ENCODE measurements at regions not wholly inside any gene's neighbourhood (a gene's known extent, or its start where the extent isn't known, plus 50 kb on each side); places are given as distances from the start of the nearest gene placed in this dataset.

DNA sequence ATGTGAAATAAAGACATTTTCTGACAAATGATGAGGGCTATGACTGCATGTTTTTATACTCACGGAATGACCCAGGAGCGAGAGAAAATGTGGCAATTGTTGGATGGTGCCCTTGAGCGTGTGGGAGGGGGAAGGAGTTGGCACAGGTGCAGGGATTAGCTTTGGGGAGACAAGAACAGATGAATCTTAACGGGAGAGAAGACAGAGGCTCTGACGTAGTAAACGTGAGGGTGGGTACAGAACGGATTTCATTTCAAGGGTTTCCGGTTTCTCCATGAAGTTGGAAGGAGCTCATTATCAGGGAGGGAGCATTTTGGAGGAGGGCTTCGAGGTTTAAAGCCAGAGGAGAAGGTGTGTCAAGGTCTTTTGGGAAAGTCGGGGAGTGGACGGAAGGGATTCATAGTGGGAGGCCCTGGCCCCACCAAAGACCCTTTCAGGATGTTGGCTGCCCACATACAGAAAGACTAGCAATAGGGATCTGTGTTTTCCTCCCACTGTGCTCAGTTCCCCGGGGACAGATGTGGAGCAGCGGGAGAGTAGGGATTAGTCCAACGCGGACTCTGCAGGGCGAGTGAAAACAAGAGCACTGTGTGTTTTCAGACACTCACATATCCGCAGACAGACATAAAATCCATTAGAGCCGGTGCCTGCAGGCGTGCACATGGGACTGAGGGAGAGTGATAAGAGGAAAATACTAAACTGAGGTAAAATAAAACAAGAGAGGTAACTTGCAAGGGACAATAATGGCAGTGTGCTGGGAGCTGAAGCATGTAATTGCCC is 584.1 kb downstream of the AJAP1 start:
- DNase-seq (ENCODE audit: low read depth in 2 of 2) = no peak

DNA sequence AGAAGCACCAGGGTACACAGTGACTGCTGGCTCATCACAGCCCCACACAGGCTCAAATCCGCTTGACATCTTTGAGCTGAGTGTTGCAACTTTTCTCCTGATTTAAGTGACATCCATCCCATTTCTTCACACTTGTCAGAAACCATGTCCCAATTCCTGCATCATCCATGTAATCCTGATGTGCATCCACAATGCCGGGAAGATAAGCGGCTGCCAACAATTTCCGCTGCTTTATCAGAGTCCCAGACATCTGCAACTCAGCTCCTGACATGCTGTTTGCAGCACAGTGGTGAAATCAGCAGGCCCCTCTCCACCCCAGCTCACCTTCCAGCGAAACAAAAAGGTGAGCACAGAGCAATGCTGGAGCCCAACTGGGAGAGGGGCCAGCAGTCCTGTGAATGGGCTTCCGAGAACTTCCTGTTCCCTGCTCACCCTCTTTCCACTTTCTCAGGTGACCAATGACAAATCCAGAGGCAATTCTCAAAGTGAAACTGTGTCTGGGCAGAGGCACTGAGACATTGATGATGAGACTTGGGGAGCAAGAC is 581.0 kb downstream of the AJAP1 start:
- DNase-seq (ENCODE audit: low read depth in 2 of 2) = no peak

DNA sequence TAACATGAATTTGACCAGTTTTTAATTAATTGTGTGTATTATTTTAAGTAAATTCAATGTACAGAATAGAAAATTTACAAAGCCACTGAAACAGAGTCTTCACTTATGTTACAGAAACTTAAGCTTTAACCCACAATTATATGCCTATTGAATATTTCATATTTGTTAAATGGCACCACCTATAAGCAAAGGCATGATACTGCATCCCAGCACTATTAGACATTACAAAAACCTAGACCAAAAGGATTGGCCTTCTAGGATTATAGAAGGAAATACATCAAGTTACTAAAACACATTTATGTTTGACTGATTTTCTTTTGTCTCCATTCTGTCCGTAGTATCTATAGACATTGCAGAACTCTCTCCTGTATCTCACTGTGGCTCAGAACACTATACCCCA is 578.1 kb downstream of the AJAP1 start:
- DNase-seq (ENCODE audit: low read depth in 2 of 2) = no peak

DNA sequence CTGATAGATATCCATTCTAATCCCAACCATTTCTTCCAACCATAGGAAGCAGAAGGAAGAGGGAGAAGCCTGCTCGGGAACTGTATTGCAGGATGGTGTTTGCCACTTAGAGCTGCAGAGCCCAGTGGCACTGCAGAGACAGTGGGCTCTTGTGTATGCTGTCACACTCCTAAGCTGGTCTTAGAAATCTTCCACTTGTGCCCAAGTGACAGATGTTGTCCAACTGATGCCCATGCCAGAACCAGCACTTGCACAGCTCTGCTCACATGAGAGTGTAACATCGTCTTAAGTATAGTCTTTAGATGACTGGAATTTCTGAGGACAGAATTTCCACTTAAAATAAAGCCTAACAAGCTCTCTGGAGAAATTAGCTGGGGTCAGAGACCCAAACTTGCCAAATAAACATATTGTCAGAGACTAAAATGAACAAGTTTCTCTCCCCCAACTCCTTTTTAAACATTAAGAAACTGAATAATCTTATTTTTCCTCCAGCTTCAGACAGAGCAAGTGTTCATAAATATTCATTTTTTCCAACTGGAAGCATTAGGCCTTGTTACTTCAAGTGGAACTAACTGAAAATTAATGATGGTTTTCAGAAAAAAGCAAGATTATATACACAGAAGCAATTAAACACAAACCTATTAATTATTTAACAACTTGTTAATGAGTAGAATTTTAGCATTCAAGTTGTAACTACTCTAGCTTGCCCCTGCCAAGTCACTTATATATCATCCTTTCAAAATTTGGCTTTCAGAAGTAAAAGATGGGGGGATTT is 577.3 kb downstream of the AJAP1 start:
- no peak for DNase-seq (ENCODE audit: low read depth in 2 of 2)

DNA sequence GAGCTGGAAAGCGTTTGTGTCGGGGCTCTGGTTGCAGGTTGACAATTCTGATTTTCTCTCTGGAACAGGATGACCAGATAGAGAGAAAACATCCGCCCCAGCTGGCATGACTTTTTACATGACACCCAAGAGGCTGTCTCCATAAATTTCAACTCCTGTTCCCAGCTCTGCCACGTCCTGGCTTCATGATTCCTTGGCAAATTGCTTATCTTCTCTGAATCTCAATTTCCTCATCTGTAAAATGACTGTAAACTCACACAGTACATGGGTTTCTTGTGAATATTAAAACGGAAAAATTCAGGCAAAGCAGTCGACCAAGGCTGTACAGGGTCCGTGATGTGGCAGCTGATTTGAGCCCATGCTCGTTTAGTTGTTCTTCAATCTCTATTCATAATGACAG is 572.7 kb downstream of the AJAP1 start:
- no peak for DNase-seq (ENCODE audit: low read depth in 2 of 2)

DNA sequence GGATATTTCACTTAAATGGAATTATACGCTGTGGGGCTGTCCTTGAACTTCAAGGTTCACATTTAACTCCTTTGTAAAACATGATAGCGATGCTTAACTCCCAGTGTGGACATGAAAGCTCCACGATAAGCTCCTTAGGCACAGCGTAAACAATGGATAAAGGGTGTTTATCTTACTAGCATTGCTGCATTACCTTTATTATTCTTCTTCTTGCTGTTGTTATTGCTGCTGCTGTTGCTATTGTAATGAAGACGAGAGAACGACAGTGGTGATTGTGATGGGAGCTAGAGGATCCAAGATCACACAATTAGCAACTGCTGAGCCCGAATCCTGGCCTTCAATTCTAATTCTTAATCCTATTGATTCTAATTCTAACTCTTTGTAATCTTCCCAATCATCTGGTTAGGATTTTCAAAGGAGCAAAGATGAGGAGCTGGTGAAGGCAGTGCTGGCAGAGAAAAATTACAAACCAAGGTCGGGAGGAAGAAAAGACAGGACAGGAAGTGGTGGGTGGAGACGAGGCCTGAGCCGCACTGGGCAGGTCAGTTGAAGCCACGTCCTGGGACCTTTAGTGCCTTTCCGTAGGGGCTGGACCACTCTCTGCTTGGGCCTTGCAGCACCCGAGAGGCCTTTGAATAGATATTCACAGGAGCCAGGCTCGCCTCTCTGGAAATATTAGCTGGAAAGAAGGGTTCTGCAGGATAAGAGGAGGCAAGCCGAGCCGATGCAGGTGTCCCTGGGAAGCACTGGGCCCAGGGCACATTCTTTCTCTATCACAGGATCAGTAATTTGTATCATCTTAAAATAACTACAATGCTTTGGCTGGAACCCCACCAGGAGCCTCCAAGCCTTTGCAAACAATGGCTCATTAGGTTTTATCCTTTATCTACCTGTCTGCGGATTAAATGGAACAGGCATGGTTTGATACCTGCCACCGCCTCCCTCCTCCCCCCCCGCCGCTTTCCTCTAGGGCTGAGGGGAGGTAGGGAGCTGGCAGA is 571.6 kb downstream of the AJAP1 start:
- no peak for DNase-seq (ENCODE audit: low read depth in 2 of 2)

DNA sequence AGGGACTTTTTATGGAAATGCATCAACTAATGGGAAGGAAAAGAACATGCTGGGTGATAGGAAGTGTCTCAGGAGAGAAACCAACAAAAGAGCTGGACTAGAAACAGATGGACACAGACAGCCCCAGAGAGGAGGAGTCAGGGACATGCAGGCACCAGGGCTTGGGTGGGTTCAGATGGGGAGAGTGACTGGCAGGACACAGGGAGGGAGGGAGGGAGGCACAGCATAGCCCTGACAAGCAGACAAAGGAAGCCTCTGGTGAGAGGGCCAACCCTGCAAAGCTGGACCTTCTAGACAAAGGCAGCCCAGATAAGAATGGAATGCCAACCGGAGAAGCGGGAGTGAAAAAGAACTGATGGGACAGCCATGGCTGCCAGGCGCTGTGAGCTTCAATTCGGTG is 568.8 kb downstream of the AJAP1 start:
- DNase-seq (ENCODE audit: low read depth in 2 of 2) = no peak

DNA sequence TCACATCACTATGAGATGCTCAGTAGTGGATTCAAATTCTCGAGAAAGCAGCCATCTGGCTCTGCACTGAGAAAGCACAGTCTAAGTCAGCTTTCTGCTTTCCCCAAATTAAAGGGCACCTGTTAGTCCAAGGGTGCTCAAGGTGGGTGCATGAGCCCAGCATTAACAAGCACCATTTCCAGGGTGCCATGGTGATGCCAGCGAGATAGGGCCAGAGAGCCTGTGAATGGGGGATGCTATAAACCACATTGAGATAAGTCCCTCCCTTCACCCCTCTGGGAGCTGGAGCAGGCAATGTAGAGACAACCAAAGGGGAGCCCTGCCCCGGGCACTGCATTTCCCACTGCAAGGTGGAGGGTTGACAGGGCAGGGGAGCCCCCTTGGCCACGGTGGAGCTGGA is 568.2 kb downstream of the AJAP1 start:
- DNase-seq (ENCODE audit: low read depth in 2 of 2) = no peak

DNA sequence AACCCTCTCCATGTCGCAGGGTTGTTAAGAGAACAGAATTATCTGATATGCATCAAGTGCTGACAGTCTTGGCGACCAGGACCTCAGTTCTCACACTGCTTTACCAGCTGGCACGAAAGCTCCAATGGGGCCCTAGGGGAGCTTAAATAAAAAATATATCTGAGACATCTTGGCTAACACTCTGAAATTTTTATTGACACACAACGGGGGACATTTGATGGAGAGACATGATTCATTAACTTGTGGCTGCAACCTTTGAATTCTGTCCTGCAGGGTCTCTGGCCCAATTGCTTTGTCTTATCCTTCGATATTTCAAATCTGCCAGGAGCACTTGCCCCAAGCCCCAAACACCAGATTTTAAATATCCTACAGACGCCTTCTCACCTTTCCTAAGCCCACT is 567.0 kb downstream of the AJAP1 start:
- DNase-seq (ENCODE audit: low read depth in 2 of 2) = no peak

DNA sequence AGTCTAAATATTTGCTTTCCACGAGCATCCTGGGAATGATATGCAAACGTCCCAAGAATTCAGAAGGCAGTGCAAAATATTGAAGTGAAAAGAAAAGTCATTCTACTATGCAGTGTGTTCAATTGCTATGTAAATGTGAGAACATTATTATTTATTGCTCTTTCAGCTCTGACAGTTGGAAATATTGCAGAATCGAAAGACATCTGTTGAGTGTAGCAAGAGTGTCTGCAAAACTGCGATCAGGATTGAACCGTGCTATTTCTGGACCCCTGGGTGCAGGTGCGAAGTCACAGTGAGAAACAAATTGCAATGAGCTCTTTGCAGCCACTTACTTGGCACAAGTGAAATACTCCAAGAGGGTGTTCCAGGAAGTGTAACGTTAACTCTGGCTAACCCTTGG is 566.4 kb downstream of the AJAP1 start:
- no peak for DNase-seq (ENCODE audit: low read depth in 2 of 2)

DNA sequence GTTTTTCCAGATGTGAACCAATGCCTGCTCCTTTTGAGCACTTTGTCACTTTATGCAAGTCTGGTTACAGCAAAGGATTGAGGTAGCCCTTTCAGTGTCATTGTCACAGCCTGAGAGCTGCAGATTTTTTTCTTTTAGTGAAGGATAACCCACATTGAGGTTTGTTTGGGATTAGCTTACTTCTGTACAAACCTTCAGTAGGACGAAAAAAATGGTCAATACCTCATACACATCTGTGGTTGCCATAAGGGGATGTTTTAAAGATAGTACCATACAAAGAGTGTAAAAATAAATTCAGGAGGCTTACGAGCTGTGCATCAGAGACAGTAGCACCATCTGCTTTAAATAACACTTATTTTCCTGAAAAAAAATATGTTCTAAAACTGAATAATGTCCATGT is 566.0 kb downstream of the AJAP1 start:
- no peak for DNase-seq (ENCODE audit: low read depth in 2 of 2)

DNA sequence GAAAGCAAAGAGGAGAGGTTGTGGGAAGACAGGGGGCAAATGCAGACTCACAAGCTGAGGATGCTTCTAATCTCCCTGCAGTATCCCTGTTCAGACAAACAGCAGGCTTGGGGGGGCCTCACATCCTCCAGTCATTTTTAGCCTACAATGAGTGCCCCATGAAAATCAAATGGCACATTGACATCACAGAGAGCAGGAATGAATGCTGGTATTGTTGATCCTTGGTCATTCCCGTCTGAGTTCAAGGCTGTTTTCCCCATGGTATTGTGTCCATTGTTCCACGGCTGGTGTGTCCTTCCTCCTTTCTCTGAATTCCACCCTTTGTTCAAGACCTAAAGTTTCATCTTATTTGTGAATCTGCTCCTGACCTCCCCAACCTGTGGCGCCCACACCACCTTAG is 545.6 kb downstream of the AJAP1 start:
- DNase-seq (ENCODE audit: low read depth in 2 of 2) = no peak

DNA sequence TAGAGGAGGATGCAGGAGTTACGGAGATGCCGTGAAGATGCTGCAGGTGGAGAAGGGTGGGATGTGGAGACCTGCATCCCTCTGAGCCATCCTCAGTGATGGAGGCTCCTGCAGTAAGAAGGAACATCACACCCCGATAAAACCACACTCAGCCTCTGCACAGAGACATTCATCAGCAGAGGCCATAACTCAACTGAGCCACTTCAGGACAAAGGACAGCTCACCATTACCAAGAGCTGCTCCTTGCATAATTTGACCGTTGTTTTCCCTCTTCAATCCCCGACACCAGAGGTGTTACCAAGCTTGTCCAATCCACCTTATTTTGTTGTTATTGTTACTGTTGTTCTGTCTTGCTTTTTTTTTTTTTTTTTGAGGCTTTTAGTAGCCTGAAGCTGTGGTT is 543.9 kb downstream of the AJAP1 start:
- no peak for DNase-seq (ENCODE audit: low read depth in 2 of 2)

DNA sequence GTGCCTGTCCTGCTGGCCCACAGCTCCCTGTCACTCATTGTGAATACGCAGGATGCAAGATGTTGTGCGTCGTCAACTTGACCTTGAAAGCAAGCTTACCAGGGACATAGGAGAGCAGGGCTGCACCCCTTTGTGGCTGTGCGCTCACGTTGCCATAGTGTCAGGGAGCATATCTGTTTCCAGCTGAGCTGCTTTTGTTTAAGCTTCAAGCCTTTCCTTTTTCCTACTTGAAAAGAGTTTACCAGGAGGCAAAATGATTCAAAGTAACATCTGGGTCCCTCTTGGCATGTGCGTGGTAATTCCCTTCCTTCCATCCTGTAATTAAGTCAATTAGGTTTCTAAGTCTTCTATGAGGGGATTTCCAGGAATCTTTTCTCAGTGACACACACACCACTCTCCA is 537.1 kb downstream of the AJAP1 start:
- no peak for DNase-seq (ENCODE audit: low read depth in 2 of 2)

DNA sequence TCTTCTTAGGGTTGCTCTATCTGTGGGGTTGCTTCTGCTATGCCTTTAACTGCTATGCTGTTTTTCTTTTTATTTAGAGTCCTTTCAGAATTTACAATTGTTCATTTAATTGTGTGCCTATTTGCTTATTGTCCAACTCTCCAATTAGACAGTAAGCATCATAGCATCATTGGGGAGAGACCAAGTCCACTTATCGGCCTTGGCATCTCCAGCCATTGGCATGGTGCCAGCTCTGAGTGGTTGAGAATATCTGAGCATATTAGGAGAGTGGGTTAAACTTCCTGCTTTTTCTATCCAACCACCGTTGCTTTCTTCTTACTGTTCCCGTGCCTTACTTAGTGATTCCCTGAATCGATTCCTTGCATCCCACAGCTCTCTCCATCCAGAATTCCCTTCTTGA is 535.0 kb downstream of the AJAP1 start:
- DNase-seq (ENCODE audit: low read depth in 2 of 2) = no peak

DNA sequence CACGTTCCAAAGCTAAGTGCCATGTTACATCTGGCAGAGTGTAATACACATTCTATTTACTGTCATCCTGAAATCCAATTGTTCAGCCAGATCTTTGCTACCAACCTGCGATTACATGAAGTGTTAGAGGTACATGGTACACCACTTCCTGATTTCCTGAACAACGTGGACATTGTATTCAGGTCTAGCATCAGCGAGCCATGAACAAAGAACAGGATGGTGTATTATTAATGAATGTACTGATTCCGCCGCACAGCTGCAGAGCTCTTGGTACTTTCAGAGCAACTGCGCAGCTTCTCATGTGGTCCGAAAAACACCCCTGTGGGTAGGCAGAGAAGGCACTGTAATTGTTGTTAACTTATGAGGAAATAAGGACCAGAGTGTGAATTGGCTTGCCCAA is 511.4 kb downstream of the AJAP1 start:
- DNase-seq (ENCODE audit: low read depth in 2 of 2) = no peak

DNA sequence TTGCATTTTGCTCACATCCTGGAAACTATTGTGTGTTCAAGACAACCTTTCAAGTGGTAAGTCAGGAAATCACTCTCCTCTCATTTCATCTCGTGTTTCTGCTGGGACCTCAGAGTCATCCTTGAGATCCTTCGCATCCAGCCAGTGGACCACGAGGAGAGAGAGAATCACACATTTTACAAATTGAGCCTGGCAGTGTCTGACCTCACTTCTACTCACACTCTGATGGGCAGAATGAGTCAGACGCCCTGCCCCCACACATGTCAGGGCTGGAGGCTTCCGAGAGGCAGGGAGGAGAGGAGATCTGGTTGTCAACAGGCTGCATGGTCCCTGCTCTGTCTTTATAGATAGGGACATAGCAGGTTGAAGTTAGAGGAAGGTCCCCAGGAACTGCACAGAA is 509.7 kb downstream of the AJAP1 start:
- no peak for DNase-seq (ENCODE audit: low read depth in 2 of 2)

DNA sequence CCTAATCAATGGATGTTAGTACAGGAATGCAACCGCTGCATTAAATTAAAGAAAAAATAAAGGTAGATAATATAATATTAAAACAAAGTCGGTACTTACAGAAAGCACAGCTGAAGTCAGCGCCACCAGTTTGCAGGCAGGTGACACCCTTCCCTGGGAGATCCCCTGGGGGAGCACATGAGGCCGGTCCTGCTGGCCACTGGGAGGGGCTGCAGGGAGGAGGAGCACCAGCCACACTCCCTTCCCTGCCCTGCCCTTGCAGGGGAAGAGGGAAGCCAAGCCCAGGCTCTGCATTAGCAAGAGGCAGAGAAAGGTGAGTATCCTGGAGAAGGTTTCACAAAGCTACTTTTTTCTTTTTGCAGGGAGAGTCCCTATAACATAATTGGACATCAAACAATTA is 507.0 kb downstream of the AJAP1 start:
- no peak for DNase-seq (ENCODE audit: low read depth in 2 of 2)

DNA sequence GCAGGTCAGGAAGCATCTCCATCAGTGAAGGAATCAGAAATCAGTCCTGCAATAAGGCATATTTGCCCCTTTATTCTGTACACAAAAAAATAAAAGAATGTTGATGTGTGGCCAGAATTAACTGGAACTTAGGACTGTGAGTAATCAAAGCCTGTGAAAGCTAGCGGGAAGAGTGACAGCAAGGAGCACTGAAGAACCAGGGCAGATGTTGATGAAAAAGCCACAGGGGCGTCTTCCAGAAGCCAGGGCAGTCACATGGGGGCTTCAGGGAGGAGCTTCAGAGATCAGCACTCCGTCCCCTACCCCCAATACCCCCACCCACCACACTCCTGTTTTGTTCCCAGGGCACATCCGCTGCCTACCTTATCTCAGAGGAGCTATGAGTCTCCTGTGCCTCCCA is 502.8 kb downstream of the AJAP1 start:
- no peak for DNase-seq (ENCODE audit: low read depth in 2 of 2)

DNA sequence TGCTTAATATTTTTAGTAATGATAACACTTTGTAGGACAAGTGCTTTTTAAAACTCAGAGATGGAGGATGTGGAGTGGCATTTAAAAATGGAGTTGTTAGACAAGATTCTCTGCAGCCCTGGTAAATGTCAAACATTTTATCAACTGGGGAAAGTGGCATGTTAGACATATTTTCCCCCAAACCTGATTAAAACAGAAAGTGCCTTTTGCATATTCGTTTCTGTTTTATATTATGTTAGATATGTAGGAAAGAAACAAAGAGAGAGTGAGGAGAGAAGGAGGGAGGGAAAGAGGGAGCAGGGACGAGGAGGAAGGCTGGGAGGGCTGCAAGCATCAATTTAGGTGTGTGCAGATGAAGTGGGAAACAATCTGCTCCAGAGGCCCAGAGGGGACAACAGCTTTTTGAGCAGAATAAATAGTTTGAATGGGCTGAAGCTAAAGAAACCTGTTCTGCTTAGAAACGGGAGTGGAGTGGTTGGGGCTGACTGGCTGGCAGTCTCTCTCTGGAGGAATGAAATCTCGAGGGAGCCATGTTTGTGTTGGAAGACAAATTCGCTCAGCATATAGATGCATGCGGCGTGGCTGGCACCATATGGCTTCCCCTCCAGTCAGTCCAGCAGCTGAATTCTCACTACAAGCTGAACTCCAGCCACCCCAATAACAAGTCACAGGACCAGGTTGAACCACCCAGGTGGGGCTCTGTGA is 502.2 kb downstream of the AJAP1 start:
- no peak for DNase-seq (ENCODE audit: low read depth in 2 of 2)

DNA sequence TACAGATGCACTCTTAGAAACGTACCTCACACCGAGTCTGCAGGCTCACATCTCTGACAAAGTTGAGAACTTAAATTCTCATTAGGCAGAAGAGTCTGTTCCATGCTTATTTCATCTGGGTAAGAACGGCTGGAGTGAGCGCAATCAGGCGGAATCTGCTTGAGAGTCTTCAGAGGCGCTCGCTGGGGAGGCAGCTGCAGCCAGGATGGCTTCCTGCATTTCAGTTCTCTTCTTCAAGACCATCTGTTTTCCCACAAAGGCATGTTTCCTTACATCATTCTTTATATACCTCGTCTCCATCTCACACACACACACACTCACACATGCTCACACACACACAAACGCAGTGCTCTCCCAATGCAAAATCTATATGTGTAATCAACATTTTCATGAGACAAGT is 497.1 kb downstream of the AJAP1 start:
- no peak for DNase-seq (ENCODE audit: low read depth in 2 of 2)

Measured in stimulated activated CD4-positive, alpha-beta T cell treated with anti-CD3 and anti-CD28 coated beads, Interleukin-15, amount 100 ng/mL, for 48 hours (primary cell).